H9 (cell line): ENCODE measurements at regions not wholly inside any gene's neighbourhood (a gene's known extent, or its start where the extent isn't known, plus 50 kb on each side); places are given as distances from the start of the nearest gene placed in this dataset.

Experiments
- DNase-seq: peaks from one replicate; pipeline ENCODE4 v3.0.0-alpha.2; 2017
- H2AFZ ChIP-seq: one replicate; pipeline ENCODE4 v1.6.1; 2013; ENCODE audit warnings: mild to moderate bottlenecking, low read length, control low read depth, moderate library complexity
- H2AK5ac ChIP-seq: 2 replicates; pipeline ENCODE4 v1.6.1; 2013; ENCODE audit warnings: low read length, control low read depth, mixed read lengths; ENCODE audit not compliant: insufficient read length
- H2BK120ac ChIP-seq: one replicate; pipeline ENCODE4 v1.6.1; 2013; ENCODE audit warnings: low read depth, mild to moderate bottlenecking, low read length, control low read depth, inconsistent platforms; ENCODE audit not compliant: poor library complexity, severe bottlenecking
- H2BK12ac ChIP-seq: 2 replicates; pipeline ENCODE4 v1.6.1; 2013; ENCODE audit warnings: low read length, control low read depth, mixed read lengths, low read depth; ENCODE audit not compliant: insufficient read length
- H2BK15ac ChIP-seq: 2 replicates; pipeline ENCODE4 v1.6.1; 2013; ENCODE audit warnings: low read depth, low read length, control low read depth
- H2BK20ac ChIP-seq: one replicate; pipeline ENCODE4 v1.6.1; 2013; ENCODE audit warnings: low read depth, mild to moderate bottlenecking, low read length, control low read depth, inconsistent platforms; ENCODE audit not compliant: poor library complexity, severe bottlenecking
- H2BK5ac ChIP-seq: 2 replicates; pipeline ENCODE4 v1.6.1; 2013; ENCODE audit warnings: low read length, control low read depth, mixed read lengths; ENCODE audit not compliant: insufficient read length
- H3K14ac ChIP-seq: 2 replicates; pipeline ENCODE4 v1.6.1; 2013; ENCODE audit warnings: low read length, control low read depth; ENCODE audit not compliant: insufficient read depth
- H3K18ac ChIP-seq: 2 replicates; pipeline ENCODE4 v1.6.1; 2013; ENCODE audit warnings: low read depth, mild to moderate bottlenecking, mixed read lengths, low read length, control low read depth; ENCODE audit not compliant: insufficient read length
- H3K23ac ChIP-seq: 2 replicates; pipeline ENCODE4 v1.6.1; 2013; ENCODE audit warnings: low read length, control low read depth, mixed read lengths, low read depth; ENCODE audit not compliant: insufficient read length
- H3K23me2 ChIP-seq: 2 replicates; pipeline ENCODE4 v1.6.1; 2013; ENCODE audit warnings: low read depth, mild to moderate bottlenecking, mixed read lengths, low read length, control low read depth; ENCODE audit not compliant: insufficient read length, poor library complexity, severe bottlenecking
- H3K27ac ChIP-seq: 2 replicates; pipeline ENCODE4 v1.5.1; 2013; ENCODE audit warnings: low read length, control low read depth, mixed read lengths, low read depth; ENCODE audit not compliant: insufficient read length
- H3K27me3 ChIP-seq: 2 replicates; pipeline ENCODE4 v1.6.1; 2013; ENCODE audit warnings: low read length, control low read depth, inconsistent platforms; ENCODE audit not compliant: insufficient read depth
- H3K4ac ChIP-seq: 2 replicates; pipeline ENCODE4 v1.6.1; 2013; ENCODE audit warnings: low read depth, mild to moderate bottlenecking, control low read depth, inconsistent platforms, low read length, moderate library complexity
- H3K4me1 ChIP-seq: 2 replicates; pipeline ENCODE4 v1.6.1; 2013; ENCODE audit warnings: low read length, control low read depth, inconsistent platforms; ENCODE audit not compliant: insufficient read depth
- H3K4me2 ChIP-seq: 2 replicates; pipeline ENCODE4 v1.6.1; 2013; ENCODE audit warnings: low read length, control low read depth, mixed read lengths; ENCODE audit not compliant: insufficient read length, insufficient read depth
- H3K56ac ChIP-seq: 2 replicates; pipeline ENCODE4 v1.6.1; 2013; ENCODE audit warnings: low read depth, mild to moderate bottlenecking, mixed read lengths, low read length, control low read depth; ENCODE audit not compliant: insufficient read length
- H3K79me1 ChIP-seq: 2 replicates; pipeline ENCODE4 v1.6.1; 2013; ENCODE audit warnings: low read depth, mild to moderate bottlenecking, moderate library complexity, low read length, control low read depth, inconsistent platforms; ENCODE audit not compliant: insufficient read depth, poor library complexity, severe bottlenecking
- H3K79me2 ChIP-seq: 2 replicates; pipeline ENCODE4 v1.6.1; 2013; ENCODE audit warnings: low read length, control low read depth, inconsistent platforms; ENCODE audit not compliant: insufficient read depth
- H3K9ac ChIP-seq: 2 replicates; pipeline ENCODE4 v1.6.1; 2013; ENCODE audit warnings: low read length, control low read depth, mixed read lengths; ENCODE audit not compliant: insufficient read length; ENCODE audit errors: extremely low read depth
- H3K9me3 ChIP-seq: one replicate; pipeline ENCODE4 v1.6.1; 2013; ENCODE audit warnings: low read depth, low read length, inconsistent platforms; ENCODE audit not compliant: control insufficient read depth
- H3T11ph ChIP-seq: one replicate; pipeline ENCODE4 v1.6.1; 2013; ENCODE audit warnings: mild to moderate bottlenecking, low read length, control low read depth, inconsistent platforms
- H4K20me1 ChIP-seq: one replicate; pipeline ENCODE4 v1.6.1; 2013; ENCODE audit not compliant: control insufficient read depth, insufficient read length, insufficient read depth
- H4K5ac ChIP-seq: 2 replicates; pipeline ENCODE4 v1.6.1; 2013; ENCODE audit warnings: low read depth, mild to moderate bottlenecking, mixed read lengths, low read length, control low read depth; ENCODE audit not compliant: insufficient read length
- H4K8ac ChIP-seq: replicated peaks from 2 replicates; pipeline ENCODE4 v1.6.1; 2013; ENCODE audit warnings: low read length, control low read depth, mixed read lengths, low read depth; ENCODE audit not compliant: insufficient read length
- H4K91ac ChIP-seq: 2 replicates; pipeline ENCODE4 v1.6.1; 2013; ENCODE audit warnings: low read depth, mild to moderate bottlenecking, moderate library complexity, mixed read lengths, low read length, control low read depth; ENCODE audit not compliant: insufficient read length
- H3K27ac Mint-ChIP-seq, 3 experiments: 2 replicates in 2 of 3; 3 replicates in 1 of 3; pipeline ENCODE4 v1.8.0; 2020 to 2021; ENCODE audit warnings: mixed read lengths in 3 of 3, mild to moderate bottlenecking in 1 of 3, moderate library complexity in 1 of 3
- H3K27me3 Mint-ChIP-seq: 2 replicates; pipeline ENCODE4 v1.8.0; 2021; ENCODE audit warnings: low read depth, mild to moderate bottlenecking, moderate library complexity, mixed read lengths
- H3K36me3 Mint-ChIP-seq, 3 experiments: 2 replicates in 2 of 3; 3 replicates in 1 of 3; pipeline ENCODE4 v1.8.0; 2020 to 2021; ENCODE audit warnings: low read depth in 3 of 3, mixed read lengths in 3 of 3; ENCODE audit not compliant: insufficient read depth in 1 of 3
- H3K4me1 Mint-ChIP-seq, 2 experiments: 2 replicates each; pipeline ENCODE4 v1.8.0; 2020; ENCODE audit warnings: mixed read lengths in 2 of 2
- H3K4me3 Mint-ChIP-seq, 2 experiments: 2 replicates in 1 of 2; 3 replicates in 1 of 2; pipeline ENCODE4 v1.8.0; 2020 to 2021; ENCODE audit warnings: mild to moderate bottlenecking in 2 of 2, mixed read lengths in 2 of 2, moderate library complexity in 1 of 2
- H3K9me3 Mint-ChIP-seq, 2 experiments: 2 replicates in 1 of 2; 3 replicates in 1 of 2; pipeline ENCODE4 v1.8.0; 2020; ENCODE audit warnings: mild to moderate bottlenecking in 2 of 2, mixed read lengths in 2 of 2, moderate library complexity in 1 of 2
- CTCF ChIP-seq: fragments of 200-600 bp; sonication (generic); conservative IDR thresholded peaks from 3 replicates; pipeline ENCODE4 v1.8.0; 2021; ENCODE audit warnings: antibody characterized with exemption, mild to moderate bottlenecking
- WGBS: extraction: QIAGEN DNeasy Blood & Tissue Kit; methylation state at CpG from one replicate; pipeline ENCODE4 v1.1.7; 2013; ENCODE audit warnings: missing lambda C conversion rate, low lambda C conversion rate, mixed read lengths; ENCODE audit not compliant: insufficient read length; ENCODE audit errors: extremely low coverage; 5-methylcytosine and 5-hydroxymethylcytosine counted together

GRCh38 chr2:183867206-183867605 lies 731.1 kb upstream of the ZNF804A start:
- no peak overlapping the region for H2BK5ac ChIP-seq
- no peaks in the 10 kb centered on the region for H3K9me3 ChIP-seq
- Mint-ChIP-seq H3K4me3 (no peak overlapping the region), H3K27me3 (no peaks in the 10 kb centered on the region), H3K36me3 (no peaks in the 10 kb centered on the region), H3K27ac (no peak overlapping the region), H3K4me1 (no peaks in the 10 kb centered on the region), H3K9me3 (no peaks in the 10 kb centered on the region)
- no peak overlapping the region for H3K18ac ChIP-seq
- no peak overlapping the region for H3K27ac ChIP-seq
- H3K4ac ChIP-seq, result no peak overlapping the region
- H2BK120ac ChIP-seq, result no peak overlapping the region
- no peak overlapping the region for H4K91ac ChIP-seq
- no peaks in the 10 kb centered on the region for H4K20me1 ChIP-seq
- H3K79me2 ChIP-seq, result no peaks in the 10 kb centered on the region
- TF ChIP-seq CTCF, result no peak
- no peak overlapping the region for H3K14ac ChIP-seq
- no peak overlapping the region for H3T11ph ChIP-seq
- H3K4me1 ChIP-seq, result no peaks in the 10 kb centered on the region
- no peak overlapping the region for H2AK5ac ChIP-seq
- no peak overlapping the region for H2BK15ac ChIP-seq
- H4K5ac ChIP-seq, result no peak overlapping the region
- H3K56ac ChIP-seq, result no peak overlapping the region
- no peak overlapping the region for H3K23ac ChIP-seq
- no peak overlapping the region for H2BK12ac ChIP-seq
- no peaks in the 10 kb centered on the region for H3K23me2 ChIP-seq
- no peak overlapping the region for H2BK20ac ChIP-seq
- DNase-seq, result no peak
- no peaks in the 10 kb centered on the region for H3K79me1 ChIP-seq
- H3K4me2 ChIP-seq, result no peak overlapping the region
- H4K8ac ChIP-seq, result no peak overlapping the region
- WGBS, result no CpG with 5 or more reads among the region's 5 CpGs
- no peak overlapping the region for H2AFZ ChIP-seq
- no peaks in the 10 kb centered on the region for H3K27me3 ChIP-seq
- H3K9ac ChIP-seq, result no peak overlapping the region
